GM19240 (cell line): ENCODE measurements at regions not wholly inside any gene's neighbourhood (a gene's known extent, or its start where the extent isn't known, plus 50 kb on each side); places are given as distances from the start of the nearest gene placed in this dataset.

Source experiments
- DNase-seq: peaks from one replicate; pipeline ENCODE4 v3.0.0; 2011; ENCODE audit warnings: low spot score; ENCODE audit not compliant: insufficient read length

DNA sequence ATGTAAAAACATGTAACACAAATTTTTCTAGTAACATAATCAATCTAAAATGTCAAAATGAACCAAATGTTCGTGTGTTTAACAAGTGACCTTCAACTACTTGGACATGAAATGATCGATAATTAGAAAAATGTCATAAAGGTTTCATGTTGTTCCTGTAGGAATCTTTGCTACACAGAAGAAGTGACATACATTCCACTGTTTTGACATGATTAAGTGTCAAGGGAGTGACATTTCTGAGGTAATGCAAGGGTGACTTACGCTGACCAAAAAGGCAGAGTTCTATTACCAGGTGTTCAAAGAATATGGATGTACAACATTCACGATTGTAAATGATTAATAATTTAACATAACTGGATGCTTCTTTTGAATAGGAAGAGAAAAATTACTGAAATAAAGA is 131.1 kb upstream of the ROBO1 start:
- no peak for DNase-seq

DNA sequence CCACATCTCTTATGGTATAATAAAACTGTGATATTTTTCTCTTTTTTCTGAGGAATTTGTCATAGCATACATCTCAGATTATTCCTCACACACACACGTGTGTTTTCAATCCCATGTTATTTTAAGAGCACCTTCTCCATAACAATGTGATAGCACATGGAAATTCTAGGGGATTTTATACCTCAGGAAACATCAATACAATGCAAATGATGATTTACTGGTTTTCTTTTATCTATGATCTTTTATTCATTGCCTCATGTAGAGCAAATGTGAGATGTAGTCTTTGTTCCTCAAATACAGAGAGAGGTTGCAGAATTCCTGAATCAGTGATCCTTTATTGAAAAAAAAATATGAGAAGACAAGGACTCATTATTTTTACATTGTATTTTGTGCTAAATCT is 128.3 kb upstream of the ROBO1 start:
- no peak for DNase-seq

DNA sequence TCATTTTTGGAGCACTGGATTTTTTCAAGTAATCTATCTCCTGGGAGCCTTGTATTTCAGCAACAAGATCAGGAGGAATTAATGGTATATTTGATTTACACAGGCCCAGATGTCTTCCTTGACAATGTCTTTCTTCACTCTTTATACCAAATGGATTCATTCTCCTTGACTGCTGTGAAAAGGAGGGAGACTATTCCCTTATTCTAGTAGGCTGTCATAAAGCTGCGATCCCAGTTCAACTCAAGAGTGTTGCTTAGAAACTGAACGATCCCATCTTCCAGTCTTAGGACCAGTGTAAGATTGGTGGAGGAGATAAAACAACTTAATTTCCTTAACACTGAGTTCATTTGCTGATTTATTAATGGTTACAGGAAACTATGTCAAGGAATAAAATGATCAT is 119.4 kb upstream of the ROBO1 start:
- no peak for DNase-seq

DNA sequence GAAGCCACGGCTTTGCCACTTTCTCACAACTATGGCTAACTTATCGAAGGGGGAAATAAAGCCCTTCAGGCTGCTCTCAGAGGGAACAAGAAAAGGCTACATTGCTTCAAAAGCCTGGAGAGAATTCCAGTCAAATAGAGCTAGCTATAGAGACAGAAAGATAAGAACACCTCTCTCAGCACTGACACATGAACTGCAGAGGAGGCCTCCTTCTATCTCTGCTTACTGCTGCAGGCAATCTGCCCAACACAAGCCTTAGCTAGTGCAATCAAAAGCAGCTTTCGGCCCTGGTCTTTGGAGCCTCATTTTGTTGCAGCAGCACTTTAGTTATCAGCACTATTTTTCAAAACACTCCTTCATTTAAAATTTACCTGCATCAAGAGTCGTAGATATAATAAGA is 118.4 kb upstream of the ROBO1 start:
- no peak for DNase-seq

DNA sequence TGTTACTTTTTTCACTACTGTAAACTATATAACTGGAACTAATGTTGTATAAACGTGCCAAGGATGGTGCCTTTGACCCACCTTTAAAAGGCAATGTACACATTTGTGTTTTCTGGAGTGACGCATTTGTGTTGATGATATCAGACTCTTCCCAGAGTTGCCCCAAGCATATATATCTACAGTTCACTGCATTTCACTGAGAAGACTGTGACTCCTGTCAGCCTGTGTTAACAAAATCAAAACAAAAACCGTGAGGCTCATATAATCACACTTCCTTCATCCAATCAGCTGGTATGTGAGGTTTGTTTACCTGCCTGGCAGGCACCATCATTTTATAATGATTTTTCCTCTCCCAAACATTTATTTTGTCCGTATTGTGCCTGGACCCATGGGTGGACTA is 117.6 kb upstream of the ROBO1 start:
- no peak for DNase-seq

DNA sequence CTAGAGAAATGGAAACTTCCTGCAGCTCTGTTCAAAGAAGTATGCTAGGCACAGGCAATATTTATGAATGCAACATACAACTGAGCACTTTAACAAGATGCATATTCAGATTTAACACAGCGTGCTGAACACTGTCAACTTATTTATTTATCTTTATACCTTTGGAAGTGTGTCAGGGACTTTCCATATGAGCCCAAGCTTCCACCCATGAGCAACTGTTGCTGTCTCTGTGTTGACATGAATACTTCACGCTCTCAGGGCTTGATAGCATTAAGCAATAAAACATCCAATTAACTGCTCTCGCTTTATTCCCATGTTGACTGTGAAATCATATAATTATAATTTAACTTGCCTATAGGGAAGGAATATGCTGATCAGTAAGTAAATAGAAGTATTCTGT is 116.6 kb upstream of the ROBO1 start:
- no peak for DNase-seq

DNA sequence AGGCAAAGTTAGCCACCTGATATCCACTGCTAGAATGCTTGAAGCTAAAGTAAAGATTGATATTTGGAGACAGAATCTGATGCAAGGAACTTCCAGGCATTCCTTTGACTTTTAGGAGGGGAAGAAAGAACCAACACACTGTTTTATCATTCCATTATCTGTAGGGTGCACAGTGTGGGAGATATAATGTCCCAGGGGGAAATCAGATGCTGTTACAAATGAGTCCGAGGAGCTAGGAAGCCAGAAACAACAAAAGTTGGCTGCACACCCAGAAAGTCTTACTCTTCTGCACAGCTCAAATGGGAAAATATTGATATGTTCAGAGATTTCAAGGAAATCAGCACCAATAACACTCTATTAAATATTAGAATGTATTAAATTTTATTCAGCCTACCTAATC is 113.6 kb upstream of the ROBO1 start:
- no peak for DNase-seq

DNA sequence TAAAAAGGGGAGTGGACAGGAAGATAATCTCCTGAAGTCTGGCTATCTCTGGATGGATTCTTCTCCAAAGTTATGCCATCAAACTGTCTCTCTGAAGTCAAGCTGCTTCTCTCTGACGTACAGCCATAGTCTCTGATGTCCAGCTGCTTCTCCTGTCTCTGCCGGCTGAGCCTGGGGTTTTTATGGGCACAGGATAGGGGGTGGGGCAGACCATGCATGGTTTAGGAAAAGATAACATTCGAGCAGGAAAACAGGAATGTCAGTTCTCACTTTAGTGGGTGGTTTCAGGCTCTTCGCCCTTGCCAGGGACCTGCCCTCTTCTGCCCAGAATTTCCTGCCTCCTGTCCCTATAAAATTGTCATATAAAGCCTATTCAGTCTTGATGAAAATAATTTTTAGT is 110.9 kb upstream of the ROBO1 start:
- no peak for DNase-seq

DNA sequence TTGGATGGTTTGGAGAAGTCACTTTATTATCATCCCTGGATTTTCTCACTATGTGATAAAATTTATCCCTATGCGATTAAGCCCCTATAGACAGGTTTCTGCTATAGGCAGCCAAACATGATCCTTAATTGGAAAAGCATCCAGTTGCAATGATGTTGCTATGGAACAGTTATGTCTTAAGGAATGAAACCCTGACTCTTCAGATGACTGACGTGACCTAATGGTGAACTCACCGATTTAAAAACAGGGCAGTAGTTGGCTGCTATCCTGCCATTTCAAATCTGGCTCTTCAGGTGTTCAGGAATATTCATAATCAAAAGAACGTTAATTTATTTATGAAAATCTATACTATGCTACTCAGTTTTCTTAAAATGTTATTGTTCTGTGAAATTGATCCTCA is 106.8 kb upstream of the ROBO1 start:
- DNase-seq, result no peak

DNA sequence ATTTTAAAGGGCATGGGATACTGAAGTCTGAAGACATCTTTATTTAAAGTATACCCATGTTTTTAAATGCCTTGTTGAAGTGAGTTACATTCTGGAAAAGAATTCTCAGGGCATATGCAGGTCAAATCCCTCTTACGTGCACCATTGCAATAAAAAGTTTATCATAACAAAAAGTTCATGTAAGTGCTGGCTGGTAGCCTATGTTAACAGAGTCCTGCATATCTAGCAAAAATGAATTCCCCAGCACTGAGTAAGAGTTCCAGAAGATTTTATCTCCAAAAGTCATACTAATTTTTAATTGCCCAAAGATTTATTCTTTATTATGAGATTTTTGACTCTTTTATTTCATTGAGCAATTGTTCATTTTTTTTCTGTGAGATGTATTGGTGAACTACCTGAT is 104.7 kb upstream of the ROBO1 start:
- no peak for DNase-seq

DNA sequence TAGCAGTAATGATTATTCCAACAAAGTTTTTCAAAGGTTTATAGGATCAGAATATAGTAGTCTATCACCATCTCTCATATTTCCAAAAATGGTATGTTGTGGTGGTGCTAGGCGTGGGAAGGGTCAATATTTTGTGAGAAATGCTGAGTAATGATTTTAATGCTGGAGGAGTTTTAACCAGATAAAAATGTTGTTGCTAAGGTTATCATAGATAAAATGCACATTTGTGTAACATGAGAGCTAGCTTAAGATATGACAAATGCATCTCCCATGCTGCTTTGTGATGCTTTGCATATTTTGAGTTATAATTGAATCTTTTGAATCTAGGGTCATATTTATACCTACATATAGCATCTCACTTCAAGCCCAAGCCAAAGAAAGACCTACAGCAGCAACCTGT is 103.9 kb upstream of the ROBO1 start:
- DNase-seq, result no peak

DNA sequence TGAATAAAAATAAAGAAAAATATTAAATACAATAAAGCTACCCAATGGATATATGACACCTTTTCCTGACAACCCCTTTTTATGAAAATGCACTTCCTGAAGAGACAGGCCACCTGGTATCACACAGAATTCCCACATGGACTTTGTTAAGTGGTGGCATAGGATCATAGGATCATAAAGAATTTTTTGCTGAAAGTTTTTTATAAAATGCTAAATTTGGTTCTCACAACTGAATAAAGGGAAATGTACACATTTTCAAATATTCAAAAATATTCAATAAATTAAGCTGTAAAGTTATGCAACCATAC is 102.5 kb upstream of the ROBO1 start:
- no peak for DNase-seq

DNA sequence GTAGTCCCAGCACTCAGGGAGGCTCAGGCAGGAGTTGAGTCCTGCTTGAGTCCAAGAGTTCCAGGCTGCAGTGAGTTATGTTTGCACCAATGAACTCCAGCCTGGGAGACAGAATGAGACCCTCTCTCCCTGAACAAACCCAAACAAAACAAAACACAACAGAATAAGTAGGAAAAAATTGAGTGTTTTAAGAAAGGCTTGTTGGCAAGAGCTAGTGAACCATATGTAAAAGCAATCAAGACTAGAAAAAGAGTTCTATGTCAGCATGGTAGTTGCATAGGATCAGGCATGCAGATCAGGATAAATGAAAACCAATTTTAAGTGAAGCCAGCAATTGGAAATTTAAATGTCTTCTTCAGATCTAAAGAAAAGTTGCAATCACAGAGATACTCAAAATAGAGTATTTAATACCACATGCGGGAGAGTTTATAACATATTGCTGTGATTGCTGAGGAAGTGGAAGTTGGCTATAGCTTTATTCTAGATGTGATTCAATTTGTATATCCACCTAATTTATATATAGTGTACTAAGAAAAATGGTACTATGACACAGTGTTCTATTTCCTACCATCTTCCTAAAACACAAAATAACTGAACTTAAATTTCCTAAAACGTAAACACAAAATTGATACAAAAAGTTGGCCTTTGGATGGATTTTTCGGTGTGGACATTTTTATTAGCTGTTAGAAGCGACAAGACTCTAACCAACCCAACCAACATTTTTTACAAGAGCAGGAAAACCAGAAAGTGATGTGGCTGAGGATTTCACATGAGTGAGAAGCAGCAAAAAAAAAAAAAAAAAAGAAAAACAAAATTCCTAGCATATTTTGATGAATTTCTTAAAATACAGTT is 101.9 kb upstream of the ROBO1 start:
- no peak for DNase-seq

DNA sequence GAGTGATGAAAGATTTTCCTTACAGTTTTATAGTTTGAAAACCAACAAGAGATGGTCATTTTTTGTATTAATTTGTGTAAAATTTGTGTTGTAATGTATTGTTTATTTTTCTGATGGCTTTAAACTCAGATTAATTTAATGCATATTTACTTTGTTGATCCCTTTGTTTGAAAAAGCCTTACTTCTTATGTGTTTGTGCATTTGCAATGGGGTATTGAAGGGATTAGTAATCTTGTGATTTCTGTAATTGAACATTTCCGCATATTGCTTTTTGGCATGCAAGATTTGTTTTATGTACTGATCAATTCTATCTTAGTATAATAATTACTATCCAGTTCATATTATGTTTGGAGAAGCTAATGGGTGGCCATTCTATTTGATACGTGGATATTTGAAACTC is 98.4 kb upstream of the ROBO1 start:
- no peak for DNase-seq

DNA sequence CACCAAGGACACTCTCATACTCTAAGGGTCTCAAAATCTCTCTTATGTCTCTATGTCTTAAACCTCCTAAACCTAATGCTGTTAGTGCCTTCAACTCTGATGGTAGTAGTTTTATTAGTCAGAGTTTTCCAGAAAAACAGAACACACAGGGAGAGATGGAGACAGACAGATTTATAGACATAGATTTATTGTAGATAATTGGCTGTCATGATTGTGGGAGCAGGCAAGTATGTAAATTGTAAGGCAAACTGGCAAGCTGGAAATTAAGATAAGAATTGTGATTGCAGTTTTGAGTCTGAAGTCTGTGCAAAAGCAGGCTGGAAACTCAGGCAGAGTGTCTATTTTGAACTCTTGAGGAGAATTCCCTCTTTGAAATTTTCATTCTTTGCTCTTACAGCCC is 96.3 kb upstream of the ROBO1 start:
- DNase-seq, result no peak

DNA sequence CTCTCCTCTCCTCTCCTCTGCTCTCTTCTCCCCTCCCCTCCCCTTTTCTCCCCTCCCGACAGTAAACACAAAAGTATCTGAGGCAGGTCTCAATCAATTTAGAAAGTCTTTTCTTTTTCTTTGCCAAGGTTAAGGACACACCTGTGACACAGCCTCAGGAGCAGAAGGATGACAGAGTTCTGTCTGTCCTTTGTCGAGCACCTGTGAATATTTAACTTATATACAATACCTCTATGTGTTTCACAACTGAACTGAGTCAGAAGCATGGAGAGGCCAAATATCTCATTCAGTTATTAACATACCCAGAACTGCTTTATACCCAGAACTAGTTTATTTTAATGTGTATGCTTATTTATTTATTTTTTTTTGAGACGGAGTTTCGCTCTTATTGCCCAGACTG is 81.1 kb upstream of the ROBO1 start:
- no peak for DNase-seq

DNA sequence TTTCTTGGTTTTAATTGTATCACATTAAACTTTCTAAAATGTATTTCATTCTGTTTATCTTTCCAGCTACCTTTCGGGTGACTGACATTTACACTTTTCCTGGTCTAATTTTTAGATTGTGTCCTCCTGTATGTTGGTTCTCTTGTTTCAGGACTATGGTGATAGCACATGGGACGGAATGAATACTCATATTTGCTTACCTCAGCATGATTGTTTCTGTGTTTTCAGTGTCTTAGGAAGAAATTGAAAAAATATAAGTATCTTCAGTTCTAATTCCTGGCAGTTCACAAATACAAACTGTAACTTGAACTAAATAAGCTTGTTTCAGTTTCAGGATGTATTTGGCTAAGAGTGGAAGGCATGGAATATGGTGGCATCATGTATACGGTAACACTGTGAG is 80.1 kb upstream of the ROBO1 start:
- no peak for DNase-seq

DNA sequence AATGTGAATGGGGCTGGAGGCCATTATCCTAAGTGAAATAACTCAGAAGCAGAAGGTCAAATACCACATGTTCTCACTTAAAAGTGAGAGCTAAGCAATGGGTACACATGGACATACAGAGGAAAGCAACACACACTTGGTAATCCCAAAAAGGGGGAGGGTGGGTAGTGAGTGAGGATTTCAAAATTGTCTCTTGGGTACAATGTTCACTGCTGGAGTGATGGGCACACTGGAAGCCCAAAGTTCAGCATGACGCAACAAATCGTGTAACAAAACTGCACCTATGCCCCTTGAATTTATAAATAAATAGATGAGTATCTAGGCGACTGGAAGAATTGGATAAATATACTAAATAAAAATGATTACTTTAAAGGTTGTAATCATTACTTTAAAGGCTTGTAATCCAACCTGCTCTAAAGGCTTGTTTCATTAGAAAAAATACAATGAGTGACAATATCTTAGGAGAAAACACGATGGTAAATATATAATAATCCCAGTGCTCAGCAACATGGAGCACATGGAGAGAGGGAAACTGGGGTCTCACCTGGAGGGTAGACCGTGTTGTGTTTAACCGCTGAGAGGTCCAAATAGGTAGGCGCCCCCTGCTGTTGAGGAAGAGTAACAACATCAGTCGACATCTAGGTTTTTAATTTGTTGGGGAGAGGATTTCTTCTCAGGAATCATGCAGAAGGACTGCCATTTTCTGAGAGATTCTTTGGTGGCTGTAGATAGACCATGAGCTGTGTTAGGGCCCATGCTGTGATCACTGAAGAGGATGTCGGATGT is 78.5 kb upstream of the ROBO1 start:
- no peak for DNase-seq

DNA sequence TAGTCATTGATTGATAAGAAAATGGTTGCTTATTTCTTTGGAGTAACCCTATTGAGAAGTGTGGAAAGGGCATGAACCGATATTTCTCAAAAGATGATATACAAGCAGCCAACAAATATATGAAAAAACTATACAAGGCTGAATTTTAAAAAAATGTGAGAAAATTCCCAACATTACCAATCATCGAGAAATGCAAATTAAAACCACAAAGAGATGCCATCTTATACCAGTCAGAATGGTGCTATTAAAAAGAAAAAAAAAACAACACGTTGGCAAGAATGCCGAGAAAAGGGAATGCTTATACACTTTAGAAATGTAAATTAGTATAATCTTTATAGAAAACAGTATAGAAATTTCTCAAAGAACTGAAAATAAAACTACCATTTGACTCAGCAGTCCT is 77.7 kb upstream of the ROBO1 start:
- DNase-seq, result no peak

DNA sequence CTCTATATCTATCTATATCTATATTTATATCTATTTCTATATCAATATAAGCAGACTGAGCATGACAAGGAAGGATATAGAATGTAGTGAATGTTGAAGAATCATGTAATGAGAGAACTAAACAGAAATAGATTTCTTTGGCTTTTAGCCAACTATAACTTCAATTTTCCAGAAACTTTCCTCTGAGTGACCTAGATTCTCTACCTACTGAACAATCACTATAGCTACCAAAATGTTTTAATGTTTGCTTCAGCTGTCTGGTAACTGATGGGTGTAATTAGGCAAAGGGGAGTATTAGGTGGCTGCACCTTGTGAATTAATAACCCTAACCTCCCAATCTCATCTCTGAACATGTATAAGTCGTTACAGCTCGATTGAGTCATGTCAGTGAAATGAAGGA is 76.4 kb upstream of the ROBO1 start:
- DNase-seq, result no peak

DNA sequence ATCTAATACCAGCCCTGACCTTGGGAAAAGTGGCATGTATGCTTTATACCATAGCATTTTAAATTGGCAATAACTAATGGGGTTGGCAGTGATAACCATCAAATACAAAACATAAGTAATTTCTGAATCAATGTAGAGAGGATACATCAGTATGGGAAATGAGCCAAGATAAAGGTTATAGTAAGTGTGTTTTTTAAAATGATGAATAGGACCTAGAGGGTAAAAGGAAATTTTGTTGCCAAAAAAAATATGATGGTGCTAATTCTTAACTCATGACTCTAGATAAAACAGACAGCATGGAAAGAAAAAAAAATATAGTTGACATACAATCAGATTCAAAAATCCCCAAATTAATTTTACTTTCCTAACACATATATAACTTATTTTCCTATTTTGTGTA is 75.4 kb upstream of the ROBO1 start:
- DNase-seq, result no peak

DNA sequence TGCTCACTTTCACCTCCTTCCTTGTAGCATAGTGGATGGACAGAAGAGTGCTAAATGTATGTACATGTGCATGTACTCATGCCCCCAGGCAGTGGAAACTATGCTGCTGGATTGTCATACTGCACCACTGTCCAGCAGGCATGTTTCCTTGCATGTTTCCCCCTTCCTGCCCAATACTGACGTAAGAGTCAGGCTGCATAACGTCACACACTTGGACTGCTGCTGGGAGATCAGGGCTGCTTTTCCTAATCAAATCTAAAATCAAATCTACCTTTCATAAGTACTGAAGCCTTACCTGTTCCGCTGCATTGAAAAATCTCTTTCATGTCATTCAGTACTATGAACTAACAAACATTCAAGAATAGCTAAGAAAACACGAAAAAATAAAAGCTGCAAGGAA is 67.9 kb upstream of the ROBO1 start:
- DNase-seq, result no peak

DNA sequence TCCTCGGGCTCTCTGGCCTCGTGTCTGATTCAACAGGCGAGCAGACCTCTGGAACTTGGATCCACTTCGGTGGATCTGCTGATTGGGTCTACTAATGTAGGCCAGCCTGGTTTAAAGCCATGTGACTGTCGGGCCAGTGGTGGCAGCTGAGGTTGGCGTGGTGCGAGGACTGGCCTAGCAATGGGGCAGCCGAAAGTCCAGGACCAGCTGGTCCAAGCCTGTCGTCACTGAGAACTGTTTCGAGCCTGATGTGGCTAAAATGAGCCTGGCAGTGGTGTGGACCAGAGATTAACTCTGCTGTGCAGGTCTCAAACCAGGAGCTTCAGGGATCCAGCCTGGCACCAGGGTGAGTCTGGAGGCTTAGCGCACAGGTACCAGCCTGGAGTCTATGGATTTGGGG is 56.4 kb upstream of the ROBO1 start:
- no peak for DNase-seq
